Caki2 (cell line): ENCODE measurements at regions not wholly inside any gene's neighbourhood (a gene's known extent, or its start where the extent isn't known, plus 50 kb on each side); places are given as distances from the start of the nearest gene placed in this dataset.
A peak's percentile ranks its signal among the peaks of the same experiment; 100 is the strongest.
"Not testable (repeated sequence)": the region's sequence is repeated elsewhere in the genome, so short reads cannot be mapped to it uniquely, and the experiment has no call there.

Experiments used
- DNase-seq: peaks from one replicate; pipeline ENCODE4 v3.0.0-alpha.2; 2015; ENCODE audit warnings: low read depth
- in situ Hi-C: cut with HindIII; loops from 2 replicates; pipeline ENCODE4 v1.10.0; 2016; ENCODE audit warnings: low sequenced_read_pairs, low pct_unique_long_range_greater_than_20kb, mixed read lengths

- no peak for DNase-seq
- in situ Hi-C loops = no loop called here
Observed at GRCh38 chr22:25420925-25421904, 143.3 kb upstream of the GRK3 start.

- DNase-seq, in situ Hi-C loops: not testable (repeated sequence)
Observed at GRCh38 chr22:25426530-25427308, 137.8 kb upstream of the GRK3 start.

GRCh38 chr22:25431637-25432342 is 132.7 kb upstream of the GRK3 start:
- DNase-seq, in situ Hi-C loops: not testable (repeated sequence)

- in situ Hi-C loops, DNase-seq: not testable (repeated sequence)
Observed at GRCh38 chr22:25433381-25433970, 131.0 kb upstream of the GRK3 start.

GRCh38 chr22:25437414-25438160 is 126.9 kb upstream of the GRK3 start:
- in situ Hi-C loops = no loop called here

GRCh38 chr22:25447067-25447685 is 117.3 kb upstream of the GRK3 start:
- in situ Hi-C loops = no loop called here
- no peak for DNase-seq

More at GRCh38 chr22:25437414-25438160, 126.9 kb upstream of the GRK3 start:
- DNase-seq = no peak

GRCh38 chr22:25447686-25448434 is 116.6 kb upstream of the GRK3 start:
- in situ Hi-C loops = no loop called here
- peak; percentile 87 for DNase-seq

GRCh38 chr22:25448435-25449051 is 115.9 kb upstream of the GRK3 start:
- in situ Hi-C loops = no loop called here
- peak; percentile 16 for DNase-seq

- in situ Hi-C loops = no loop called here
- DNase-seq = no peak
Observed at GRCh38 chr22:25449781-25450317, 114.6 kb upstream of the GRK3 start.

- in situ Hi-C loops = no loop called here
- DNase-seq = no peak
Observed at GRCh38 chr22:25451480-25452114, 112.9 kb upstream of the GRK3 start.

- in situ Hi-C loops = no loop called here
- no peak for DNase-seq
Observed at GRCh38 chr22:25452116-25452700, 112.3 kb upstream of the GRK3 start.

GRCh38 chr22:25453058-25453457 is 111.4 kb upstream of the GRK3 start:
- no peak for DNase-seq
- in situ Hi-C loops = no loop called here

GRCh38 chr22:25453557-25453956 is 110.9 kb upstream of the GRK3 start:
- DNase-seq = no peak
- in situ Hi-C loops = no loop called here

GRCh38 chr22:25456300-25457043 is 108.0 kb upstream of the GRK3 start:
- in situ Hi-C loops, DNase-seq: not testable (repeated sequence)
